HG03064 (cell line): ENCODE measurements at regions not wholly inside any gene's neighbourhood (a gene's known extent, or its start where the extent isn't known, plus 50 kb on each side); places are given as distances from the start of the nearest gene placed in this dataset.
"Not testable (repeated sequence)": the region's sequence is repeated elsewhere in the genome, so short reads cannot be mapped to it uniquely, and the experiment has no call there.

Experiments used
- ATAC-seq: cut with Tn5 transposase; IDR thresholded peaks from one replicate; pipeline ENCODE4 v1.9.1; 2021; ENCODE audit warnings: low read depth; ENCODE audit not compliant: unreplicated experiment

DNA sequence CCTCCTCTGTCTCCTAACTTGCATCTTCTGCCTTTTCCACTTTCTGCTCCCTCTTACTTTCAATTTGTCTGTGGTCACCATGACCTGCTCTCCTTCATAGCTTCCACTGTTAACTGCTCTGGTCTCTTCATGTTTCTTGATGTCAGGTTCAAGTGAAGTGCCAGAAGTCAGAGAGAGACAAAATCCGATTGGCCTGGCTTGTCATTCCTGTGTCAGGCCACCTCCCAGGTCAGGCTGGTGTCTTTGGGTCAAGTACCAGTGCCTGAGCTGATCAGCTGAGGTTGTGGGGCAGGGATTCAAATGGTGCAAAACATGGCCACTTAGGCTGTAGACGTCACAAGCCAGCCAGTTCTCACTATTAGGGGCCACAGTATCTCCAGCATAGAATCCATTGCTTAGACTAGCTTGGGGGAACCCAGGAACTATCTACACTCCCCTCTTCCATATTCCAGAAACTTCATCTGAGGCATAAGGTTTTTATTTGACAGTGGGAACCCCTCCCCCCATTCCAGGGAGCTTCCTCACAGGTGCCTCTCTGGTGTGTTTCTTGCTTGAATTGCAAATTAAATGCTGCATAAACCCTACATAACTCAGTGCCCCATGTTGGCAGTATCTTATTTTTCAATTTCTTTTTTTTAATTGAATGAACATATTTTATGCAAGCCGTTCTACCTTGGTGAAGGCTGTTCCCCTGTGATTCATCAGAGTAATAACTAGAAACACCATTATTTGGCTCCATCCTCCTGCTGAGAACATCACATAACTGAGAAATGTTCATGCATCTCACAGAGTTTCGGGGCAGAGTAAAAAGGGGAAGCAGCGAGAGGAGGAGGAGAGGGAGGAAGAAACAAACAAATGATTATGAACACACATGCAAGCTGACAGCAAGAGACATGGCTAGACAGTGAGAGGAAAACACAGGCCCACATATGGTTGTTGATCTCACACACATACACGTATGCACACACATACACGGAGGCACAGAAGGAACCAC is 175.8 kb downstream of the TLE3 start:
- ATAC-seq, result no peak

DNA sequence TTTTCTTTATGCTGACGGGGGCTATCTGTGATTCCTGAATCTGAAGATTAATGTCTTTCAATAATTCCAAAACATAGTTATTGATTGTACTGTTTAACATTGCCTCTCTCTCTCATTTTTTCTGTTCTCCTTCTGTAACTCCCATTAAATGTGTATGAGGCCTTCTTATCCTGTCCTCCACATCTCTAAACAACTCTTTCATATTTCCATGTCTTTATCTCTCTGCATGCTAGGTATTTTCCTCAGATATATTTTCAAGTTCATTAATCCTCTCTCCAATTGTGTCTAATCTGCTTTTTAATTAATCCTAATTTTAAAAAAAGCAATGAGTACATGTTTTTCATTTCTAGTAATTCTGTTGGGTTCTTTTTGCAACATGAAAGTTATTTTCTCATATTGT is 173.2 kb downstream of the TLE3 start:
- no peak for ATAC-seq

DNA sequence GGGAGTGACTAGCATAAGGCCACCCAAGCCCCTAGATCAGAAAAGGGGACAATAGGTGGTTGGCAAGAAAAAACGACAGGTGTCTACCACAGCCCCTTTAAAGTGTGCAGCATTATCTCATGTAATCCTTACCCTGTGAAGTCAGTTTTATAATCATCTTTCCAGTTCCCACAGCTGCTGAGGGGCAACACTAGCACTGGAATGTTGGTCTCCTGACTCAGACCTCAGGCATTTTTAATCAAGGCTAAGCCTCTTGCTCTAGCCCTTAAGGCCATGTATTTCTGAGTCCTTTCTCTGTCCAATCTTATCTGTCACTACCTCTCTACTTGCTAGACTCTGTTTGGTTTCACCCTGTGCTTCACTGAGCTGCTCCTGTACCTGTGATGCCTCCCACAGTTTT is 171.7 kb downstream of the TLE3 start:
- ATAC-seq, result no peak

DNA sequence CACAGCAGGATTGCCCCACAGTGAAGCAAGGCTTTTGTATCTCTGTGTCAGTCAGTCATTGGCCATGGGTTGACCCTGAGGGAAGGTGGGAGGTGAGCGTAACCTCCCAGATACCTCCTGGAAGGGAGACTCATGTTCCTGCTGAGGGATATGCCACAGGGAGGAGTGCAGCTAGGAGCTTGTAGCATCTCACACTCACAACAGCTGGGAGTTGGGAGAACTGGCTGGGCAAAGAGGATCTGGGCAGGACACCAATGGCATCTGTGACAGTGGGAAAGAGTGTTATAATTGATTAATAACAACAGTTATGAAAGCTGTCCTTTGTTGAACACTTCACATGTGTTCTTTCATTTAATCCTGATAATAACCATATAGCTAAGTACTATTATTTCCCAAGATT is 171.0 kb downstream of the TLE3 start:
- no peak for ATAC-seq

DNA sequence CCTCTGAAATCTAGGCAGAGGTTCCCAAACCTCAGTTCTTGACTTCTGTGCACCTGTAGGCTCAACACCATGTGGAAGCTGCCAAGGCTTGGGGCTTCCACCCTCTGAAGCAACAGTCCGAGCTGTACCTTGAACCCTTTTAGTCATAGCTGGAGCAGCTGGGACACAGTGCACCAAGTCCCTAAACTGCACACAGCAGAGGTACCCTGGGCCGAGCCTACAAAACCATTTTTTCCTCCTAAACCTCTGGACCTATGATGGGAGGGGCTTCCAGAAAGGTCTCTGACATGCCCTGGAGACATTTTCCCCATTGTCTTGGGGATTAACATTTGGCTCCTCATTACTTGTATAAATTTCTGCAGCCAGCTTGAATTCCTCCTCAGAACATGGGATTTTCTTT is 168.8 kb downstream of the TLE3 start:
- not testable (repeated sequence) for ATAC-seq

DNA sequence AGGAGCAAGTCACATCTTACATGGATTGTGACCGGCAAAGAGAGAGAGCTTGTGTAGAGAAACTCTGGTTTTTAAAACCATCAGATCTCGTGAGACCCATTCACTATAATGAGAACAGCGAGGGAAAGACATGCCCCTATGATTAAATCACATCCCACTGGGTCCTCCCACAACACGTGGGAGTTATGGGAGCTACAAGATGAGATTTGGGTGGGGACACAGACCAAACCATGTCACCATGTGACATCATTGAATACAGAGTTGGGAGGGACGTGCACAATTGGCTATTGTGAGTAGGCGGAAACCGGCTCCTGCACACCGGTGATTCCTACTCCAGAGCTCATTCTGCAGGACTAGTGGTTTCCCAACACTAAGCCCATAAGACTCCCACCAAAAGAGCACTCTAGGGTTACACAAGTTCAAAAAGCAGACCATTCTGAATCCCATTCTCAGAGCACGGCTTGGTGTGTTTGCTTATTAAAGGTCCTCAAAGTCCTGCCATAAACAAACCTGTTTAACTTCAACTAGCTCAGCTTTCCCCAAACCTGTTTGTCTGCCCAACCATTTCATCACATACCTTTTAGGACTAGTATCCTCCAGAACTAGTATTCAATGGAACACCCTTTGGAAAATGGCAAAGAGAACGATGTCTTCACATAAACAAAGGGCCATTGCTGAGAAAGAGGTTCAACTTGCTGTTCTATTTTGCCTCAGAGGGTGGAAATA is 167.6 kb downstream of the TLE3 start:
- no peak for ATAC-seq

DNA sequence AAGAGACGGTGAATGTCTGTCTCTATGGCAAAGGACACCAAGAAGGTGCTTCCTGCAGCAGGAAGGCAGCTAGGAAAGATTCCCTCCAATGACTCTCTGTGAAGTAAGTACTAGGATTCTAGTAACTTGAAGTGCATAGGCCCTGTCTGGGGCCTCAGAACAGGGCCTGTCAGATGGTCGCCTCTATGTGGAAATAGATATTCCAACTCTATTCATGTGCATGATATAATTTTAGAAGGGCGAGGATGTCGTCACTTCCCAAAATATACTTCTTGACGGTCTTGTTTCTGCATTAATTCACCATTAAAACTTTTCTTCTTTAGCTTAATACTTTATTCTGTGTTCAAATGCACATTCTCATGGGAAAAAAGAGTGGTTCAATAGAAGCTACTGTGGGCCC is 167.0 kb downstream of the TLE3 start:
- no peak for ATAC-seq

DNA sequence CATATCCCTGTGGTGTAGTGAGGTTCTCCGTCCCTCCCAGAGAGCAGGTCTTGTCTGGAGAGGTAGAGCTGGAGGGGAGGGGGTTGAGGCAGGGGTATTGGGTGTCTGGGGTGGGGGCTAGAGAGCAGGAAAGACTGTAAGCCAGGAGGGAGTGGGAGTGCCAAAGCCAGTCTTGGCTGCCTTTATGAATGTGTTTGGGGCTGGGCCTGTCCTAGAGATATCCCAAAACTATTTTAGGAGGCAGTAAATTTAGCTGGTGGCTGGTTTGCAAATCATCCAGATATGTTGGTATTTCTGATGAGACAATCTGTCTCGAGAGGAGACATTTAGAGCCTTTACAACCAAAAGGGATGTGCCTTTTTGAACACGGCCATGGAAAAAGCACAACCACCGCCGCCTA is 166.6 kb downstream of the TLE3 start:
- ATAC-seq, result no peak

DNA sequence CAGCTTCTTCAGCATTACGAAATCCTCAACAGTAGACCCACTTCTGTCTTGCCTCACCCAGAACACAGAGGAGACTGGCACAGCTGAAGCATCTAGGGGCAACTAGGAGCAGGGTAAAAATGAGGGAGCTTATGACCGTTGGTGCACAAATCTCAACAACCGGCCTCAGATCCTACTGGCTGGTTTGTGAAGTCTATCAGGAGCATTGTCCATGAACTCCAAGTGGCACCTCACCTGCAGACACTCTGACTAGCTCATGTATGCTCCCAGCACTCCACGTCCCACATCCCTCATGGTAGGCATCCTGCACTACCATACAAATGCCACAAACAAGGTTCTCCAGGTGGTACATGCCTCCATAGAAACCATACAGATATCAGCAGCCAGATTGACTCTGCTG is 163.1 kb downstream of the TLE3 start:
- no peak for ATAC-seq

DNA sequence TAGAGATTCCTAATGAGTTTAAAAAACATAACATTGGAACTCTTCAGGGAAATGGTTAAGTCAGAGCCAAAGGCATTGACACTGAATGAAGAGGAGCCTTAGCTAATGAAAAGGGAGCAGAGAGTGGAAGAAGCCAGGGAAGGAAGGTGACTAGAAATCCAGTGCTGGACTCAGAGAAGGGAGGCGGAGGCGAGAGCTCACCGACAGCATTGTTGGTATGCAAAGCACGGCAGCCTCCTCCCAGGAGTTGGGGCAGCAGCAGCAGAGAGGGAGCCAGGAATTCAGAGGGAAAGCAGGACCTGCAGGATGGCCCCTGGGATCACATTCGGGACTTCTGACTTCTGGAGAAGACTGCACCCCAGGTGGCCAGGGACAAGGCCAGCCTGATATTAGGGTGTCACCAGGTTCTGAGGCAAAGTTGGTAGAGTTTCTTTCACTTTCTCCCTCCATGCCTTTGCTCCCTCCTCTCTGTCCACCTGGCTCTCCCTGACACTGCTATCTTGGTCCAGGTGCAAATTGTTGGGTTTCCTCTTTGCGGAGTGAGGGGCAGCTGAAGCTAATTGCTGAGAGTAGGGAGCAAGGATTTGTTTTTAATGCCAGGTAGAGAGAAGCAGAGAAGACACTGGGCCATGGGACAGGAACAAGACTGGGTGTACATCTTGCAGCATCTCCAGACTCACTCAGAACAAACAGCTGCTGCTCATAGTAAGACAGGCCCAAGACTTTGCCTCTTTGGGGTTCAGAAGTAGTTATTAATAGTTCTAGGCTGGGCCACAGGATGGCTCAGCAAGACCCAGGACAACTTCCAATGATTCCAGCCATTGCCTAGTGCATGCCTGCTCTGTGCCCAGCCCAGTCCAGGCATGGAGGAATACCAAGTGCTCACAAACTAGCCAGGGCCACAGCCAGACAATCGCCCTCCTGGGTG is 157.9 kb downstream of the TLE3 start:
- ATAC-seq, result no peak

DNA sequence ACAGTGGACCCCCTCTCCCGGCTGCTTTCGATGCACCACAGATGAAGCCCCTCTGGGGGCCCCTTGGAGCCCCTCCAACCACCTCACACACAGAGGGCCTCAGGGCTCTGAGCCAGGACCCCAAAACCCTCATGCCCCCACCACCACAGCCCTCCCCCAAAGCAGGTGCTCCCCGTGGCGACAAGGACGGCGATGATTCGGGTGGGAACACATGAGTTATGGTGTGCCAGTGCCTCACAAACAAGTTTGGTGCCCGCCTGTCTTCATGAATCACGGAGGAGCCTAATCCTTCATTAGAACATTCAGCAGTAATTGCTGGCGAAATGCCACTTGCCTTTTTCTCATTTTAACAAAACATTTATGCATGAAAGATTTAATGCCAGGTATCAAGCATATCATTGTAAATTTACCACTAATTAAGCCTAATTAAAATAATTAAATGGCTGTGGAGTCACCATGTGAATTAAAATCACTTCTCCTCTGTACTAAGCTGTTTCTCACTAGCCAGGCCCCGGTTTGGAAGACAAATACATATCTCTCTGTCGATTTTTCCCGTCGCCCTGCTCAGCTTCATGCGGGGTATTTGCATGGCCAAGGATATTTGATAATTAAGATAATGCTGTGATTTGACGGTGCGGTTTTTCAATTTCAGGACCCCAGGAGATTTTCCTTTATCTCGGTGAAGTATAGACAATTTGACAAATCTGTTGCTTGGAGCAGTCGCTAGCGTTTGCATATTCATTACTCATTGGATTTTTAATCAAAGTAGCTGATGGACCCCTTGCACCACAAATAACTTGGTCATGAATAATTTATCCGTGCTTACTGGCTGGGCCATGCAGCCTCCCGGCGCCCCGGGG is 157.0 kb downstream of the TLE3 start:
- no peak for ATAC-seq

DNA sequence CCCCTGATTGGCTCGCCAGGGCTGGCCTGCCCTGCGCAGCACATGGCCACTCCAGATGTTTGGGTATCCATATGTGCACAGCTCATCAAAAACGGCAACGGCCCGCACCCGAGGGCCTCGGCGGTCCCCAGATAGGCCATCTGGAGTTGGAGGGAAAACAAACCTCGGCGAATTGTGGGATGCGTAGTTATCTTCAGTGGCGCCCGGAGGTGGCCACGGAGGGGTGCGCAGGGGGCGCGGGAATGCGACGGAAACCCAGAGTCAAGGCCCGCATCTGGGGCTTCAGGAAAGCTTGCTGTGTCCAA is 156.5 kb downstream of the TLE3 start:
- no peak for ATAC-seq

DNA sequence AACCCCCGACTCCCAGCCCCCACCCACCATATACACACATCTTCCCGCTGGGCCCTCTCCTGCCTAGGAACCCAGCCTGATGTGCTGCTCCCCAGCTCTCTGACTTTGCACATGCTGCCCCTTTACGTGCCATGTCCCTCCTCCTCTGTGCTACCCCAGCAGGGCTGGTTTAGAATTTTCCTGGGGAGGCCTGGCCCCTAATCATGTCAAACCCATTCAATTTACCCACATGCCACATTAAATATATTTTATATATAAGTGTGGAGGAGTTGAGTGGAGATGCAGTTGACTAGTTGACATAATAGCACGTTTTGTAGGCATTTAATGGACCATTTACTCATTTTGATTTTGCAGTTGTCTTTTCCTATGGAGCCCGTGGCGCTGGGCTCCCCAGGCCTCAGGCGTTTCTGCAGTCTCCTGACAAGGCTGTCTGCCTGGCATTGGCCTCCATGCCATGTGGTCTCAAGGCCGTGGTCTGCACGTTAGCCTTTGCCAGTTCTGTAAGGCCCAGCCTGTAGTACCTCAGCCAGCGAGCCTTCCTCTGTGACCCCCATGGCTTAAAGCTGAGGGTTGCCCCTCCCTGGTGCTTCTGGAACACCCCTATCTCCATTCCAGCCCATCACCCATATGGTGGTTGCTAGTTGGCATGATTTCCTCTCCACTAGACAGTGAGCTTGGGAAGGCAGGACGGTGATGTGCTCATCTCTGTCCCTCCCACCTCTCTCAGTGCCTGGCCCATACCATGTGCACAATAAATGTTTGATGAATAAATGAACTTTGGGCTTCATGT is 155.8 kb downstream of the TLE3 start:
- no peak for ATAC-seq

DNA sequence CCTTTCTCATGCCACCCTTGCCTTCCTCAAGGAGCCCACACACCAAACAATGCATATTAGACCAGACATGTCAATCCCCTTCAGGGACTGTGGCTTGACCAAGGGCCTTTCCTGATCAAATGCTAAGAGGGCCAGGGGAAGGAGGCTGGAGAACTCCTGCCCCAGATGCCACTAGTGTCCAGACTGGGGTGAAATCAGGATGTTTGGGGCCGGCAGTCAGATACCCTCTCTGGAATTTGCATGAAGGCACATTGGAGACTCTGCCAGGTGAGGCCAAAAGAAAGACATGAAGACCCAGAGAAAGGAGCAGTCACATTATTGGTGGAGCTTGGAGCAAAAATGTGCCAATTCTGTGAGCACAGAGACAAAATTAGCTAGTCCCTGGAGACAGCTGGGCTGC is 154.1 kb downstream of the TLE3 start:
- no peak for ATAC-seq

DNA sequence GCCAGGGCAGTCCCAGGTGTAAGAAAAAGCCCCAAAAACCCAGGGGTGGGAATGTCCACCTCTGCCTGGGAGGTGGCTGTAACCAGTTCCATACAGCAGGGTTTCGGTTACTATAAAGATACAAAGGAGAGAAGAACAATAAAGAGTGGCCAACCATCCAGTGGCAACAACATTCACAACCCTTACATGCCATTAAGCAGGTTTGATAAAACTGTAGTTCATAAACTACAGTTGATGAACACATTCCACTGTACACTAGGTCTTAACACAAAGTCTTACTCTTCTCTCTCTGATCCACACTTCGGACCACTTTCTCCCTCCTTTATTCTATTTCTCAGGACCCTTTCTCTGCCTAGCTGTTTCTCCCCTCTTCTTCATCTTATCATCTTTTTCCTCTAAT is 152.0 kb downstream of the TLE3 start:
- no peak for ATAC-seq

DNA sequence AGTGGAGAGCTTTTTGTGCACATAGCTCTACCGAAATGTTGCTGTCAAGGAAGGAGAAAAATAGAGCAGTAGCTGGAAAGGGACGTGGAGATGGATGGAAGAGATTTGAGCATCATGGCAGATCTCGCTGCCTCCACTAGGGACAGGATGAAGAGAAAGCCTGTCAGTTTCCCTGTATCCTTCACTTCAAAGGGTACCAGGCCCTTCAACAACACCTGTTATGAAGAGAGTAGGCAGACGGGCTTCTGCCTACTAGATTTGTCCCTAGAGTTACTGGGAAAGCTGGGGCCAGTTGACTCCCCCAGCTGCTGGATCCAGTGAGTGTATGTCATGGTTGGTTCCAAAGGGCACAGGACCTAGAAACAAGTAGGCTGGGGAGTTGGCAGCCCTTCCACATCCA is 150.8 kb downstream of the TLE3 start:
- no peak for ATAC-seq

DNA sequence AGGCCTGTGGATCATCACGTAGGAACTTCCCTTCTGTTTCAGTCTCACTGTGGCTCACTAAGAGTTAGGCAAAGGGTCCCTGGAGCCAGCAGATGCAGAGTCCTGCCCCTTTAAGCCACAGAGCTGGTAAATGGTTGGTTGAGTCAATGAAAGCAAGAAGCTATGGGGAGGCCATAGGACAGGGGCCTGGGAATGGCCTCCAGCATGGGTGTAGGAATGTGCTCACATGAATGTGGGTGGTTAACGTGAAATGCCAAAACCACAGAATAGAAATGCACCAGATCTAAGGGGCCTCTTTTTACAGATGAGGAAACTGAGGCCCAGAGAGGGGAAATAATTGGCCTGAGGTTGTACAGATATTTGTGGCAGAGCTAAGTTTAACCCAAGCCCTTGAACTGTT is 150.3 kb downstream of the TLE3 start:
- no peak for ATAC-seq

DNA sequence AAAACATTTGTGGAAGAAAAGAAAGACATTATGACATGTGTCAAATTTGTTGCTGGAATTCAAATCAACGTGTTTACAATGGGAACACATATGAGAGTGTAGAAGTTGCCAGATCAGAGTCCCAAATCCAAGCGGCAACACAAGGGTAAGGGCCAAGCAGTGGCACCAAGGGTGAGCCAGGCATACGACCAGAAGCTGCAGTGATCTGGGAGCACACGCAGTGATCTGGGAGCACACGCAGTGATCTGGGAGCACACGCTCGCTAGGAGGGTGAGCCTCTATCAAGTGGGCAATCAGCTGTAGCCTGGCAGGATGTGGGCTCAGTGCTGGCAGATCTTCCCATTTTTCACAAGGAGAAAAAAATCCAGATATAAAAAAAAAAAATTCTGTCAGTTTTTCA is 148.2 kb downstream of the TLE3 start:
- no peak for ATAC-seq

DNA sequence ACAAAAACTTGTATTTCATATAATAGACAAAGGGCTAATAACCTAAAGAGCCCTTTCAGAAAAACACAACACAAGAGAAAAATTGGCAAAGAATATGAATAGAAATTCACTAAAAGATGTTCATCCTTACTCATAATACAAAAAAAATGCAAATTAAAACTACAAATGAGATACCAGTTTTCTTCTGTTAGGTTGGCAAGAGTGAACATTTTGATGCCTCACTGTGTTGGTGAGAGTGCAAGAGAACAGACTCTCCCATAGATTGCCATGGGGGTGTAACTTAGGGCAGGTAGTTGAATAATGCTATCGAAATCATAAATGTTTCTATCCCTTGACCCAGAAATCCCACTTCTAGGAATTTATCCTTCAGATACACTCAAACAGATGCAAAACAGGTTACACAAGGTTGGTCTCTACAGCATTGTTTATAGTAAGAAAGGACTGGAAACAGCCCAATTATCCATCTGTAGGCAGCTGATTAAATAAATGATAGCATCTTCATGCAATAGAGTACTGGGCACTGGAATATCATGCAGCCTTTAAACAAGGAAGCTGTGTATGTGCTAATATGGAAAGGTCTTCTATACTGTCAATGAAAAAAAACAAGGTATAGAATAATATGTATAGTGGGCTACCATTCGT is 146.3 kb downstream of the TLE3 start:
- no peak for ATAC-seq
